H1 (cell line): ENCODE measurements at regions not wholly inside any gene's neighbourhood (a gene's known extent, or its start where the extent isn't known, plus 50 kb on each side); places are given as distances from the start of the nearest gene placed in this dataset.

ENCODE experiments used
- CTCF ChIA-PET: fragments of 300-600 bp; sonication (Branson Sonifier 250); formaldehyde crosslinking; loops from one replicate; lab custom pipeline; 2021; ENCODE audit not compliant: partially characterized antibody; lab: Charles Lee
- POLR2A ChIA-PET: fragments of 300-600 bp; sonication (Branson Sonifier 250); formaldehyde crosslinking; loops from one replicate; lab custom pipeline; 2021; ENCODE audit warnings: inconsistent platforms; ENCODE audit not compliant: partially characterized antibody; lab: Charles Lee
- DNase-seq, 2 experiments: peaks; one replicate each; pipeline versions ENCODE4 v3.0.0 to v3.0.0-alpha.2; 2010 to 2022; ENCODE audit warnings: low spot score in 2 of 2, low read depth in 1 of 2, mixed read lengths in 1 of 2
- FAIRE-seq: peaks from 2 replicates; lab custom pipeline; 2011; peaks lifted over from hg19 to GRCh38; lab: Jason Lieb, UNC
- H2AFZ ChIP-seq: 2 replicates; pipeline ENCODE4 v1.8.1; 2012; ENCODE audit warnings: low read length, inconsistent platforms
- H2AK5ac ChIP-seq: 2 replicates; pipeline ENCODE4 v1.6.1; 2013; ENCODE audit warnings: low read depth, low read length
- H2BK120ac ChIP-seq: replicated peaks from 2 replicates; pipeline ENCODE3; 2013; ENCODE audit warnings: low read depth, low read length, inconsistent platforms
- H2BK12ac ChIP-seq: 2 replicates; pipeline ENCODE4 v1.6.1; 2013; ENCODE audit warnings: low read depth, low read length
- H2BK15ac ChIP-seq: 2 replicates; pipeline ENCODE4 v1.6.1; 2013; ENCODE audit warnings: low read length
- H2BK20ac ChIP-seq: 2 replicates; pipeline ENCODE4 v1.6.1; 2013; ENCODE audit warnings: low read length
- H2BK5ac ChIP-seq: 2 replicates; pipeline ENCODE4 v1.6.1; 2013; ENCODE audit warnings: low read depth, low read length
- H3K14ac ChIP-seq: 2 replicates; pipeline ENCODE4 v1.6.1; 2013; ENCODE audit warnings: inconsistent platforms; ENCODE audit not compliant: insufficient read length
- H3K18ac ChIP-seq: 2 replicates; pipeline ENCODE4 v1.6.1; 2013; ENCODE audit warnings: low read length; ENCODE audit errors: extremely low read depth
- H3K23ac ChIP-seq: 2 replicates; pipeline ENCODE4 v1.6.1; 2013; ENCODE audit warnings: inconsistent platforms; ENCODE audit not compliant: insufficient read length
- H3K23me2 ChIP-seq: 2 replicates; pipeline ENCODE4 v1.6.1; 2013; ENCODE audit warnings: low read depth, low read length
- H3K27ac ChIP-seq: 2 replicates; pipeline ENCODE4 v1.6.1; 2011; ENCODE audit warnings: low read depth, low read length, inconsistent platforms
- H3K27me3 ChIP-seq, 4 experiments: replicated peaks in 1 of 4; 1 replicate in 1 of 4; 2 replicates in 3 of 4; pipeline versions ENCODE4 v1.6.1 to v1.8.1; 2011 to 2013; ENCODE audit warnings: low read length in 3 of 4, mild to moderate bottlenecking in 3 of 4, inconsistent platforms in 2 of 4, mixed read lengths in 2 of 4, moderate library complexity in 1 of 4; ENCODE audit not compliant: control insufficient read depth in 3 of 4, insufficient read depth in 3 of 4; ENCODE audit errors: extremely low read depth in 1 of 4
- H3K36me3 ChIP-seq, 4 experiments: 2 replicates each; pipeline versions ENCODE4 v1.6.1 to v1.8.1; 2011 to 2013; ENCODE audit warnings: mild to moderate bottlenecking in 4 of 4, low read length in 3 of 4, moderate library complexity in 2 of 4, control low read depth in 1 of 4, inconsistent platforms in 1 of 4; ENCODE audit not compliant: insufficient read depth in 4 of 4, control insufficient read depth in 2 of 4
- H3K4ac ChIP-seq: replicated peaks from 2 replicates; pipeline ENCODE3; 2013; ENCODE audit warnings: low read length, low read depth, mixed read lengths, inconsistent platforms; ENCODE audit not compliant: insufficient read length
- H3K4me1 ChIP-seq, 4 experiments: replicated peaks in 1 of 4; 1 replicate in 1 of 4; 2 replicates in 3 of 4; pipeline versions ENCODE4 v1.6.1 to v1.8.1; 2011 to 2013; ENCODE audit warnings: low read length in 3 of 4, inconsistent platforms in 2 of 4, mixed read lengths in 1 of 4; ENCODE audit not compliant: insufficient read depth in 4 of 4, control insufficient read depth in 3 of 4
- H3K4me2 ChIP-seq, 2 experiments: 2 replicates each; pipeline versions ENCODE4 v1.6.1 to v1.8.1; 2011 to 2013; ENCODE audit warnings: low read depth in 2 of 2, low read length in 2 of 2, control low read depth in 1 of 2, inconsistent platforms in 1 of 2, mild to moderate bottlenecking in 1 of 2; ENCODE audit not compliant: insufficient read depth in 1 of 2
- H3K4me3 ChIP-seq, 4 experiments: fragments of 200-600, 300-600 bp in 1 of 4; sonication (generic), shearing (Covaris generic), sonication (Bioruptor Twin) in 1 of 4; 2 replicates each; pipeline versions ENCODE4 v1.5.1 to v1.8.1; 2011 to 2016; ENCODE audit warnings: low read length in 4 of 4, low read depth in 3 of 4, control low read depth in 2 of 4, inconsistent platforms in 2 of 4, mild to moderate bottlenecking in 2 of 4, mixed read lengths in 1 of 4, moderate library complexity in 1 of 4; ENCODE audit not compliant: insufficient read depth in 2 of 4; ENCODE audit errors: extremely low read depth in 1 of 4
- H3K56ac ChIP-seq: replicated peaks from 2 replicates; pipeline ENCODE3; 2013; ENCODE audit warnings: low read depth, mild to moderate bottlenecking, mixed read lengths, low read length, inconsistent platforms; ENCODE audit not compliant: insufficient read length
- H3K79me1 ChIP-seq: 2 replicates; pipeline ENCODE4 v1.6.1; 2013; ENCODE audit warnings: low read depth, low read length, control low read depth
- H3K79me2 ChIP-seq, 2 experiments: 2 replicates each; pipeline versions ENCODE4 v1.6.1 to v1.8.1; 2012 to 2013; ENCODE audit warnings: low read length in 2 of 2, mild to moderate bottlenecking in 2 of 2, inconsistent platforms in 1 of 2; ENCODE audit not compliant: insufficient read depth in 2 of 2, control insufficient read depth in 1 of 2
- H3K9ac ChIP-seq, 4 experiments: replicated peaks in 1 of 4; 1 replicate in 1 of 4; 2 replicates in 3 of 4; pipeline versions ENCODE4 v1.6.1 to v1.8.1; 2011 to 2013; ENCODE audit warnings: low read depth in 3 of 4, low read length in 3 of 4, control low read depth in 2 of 4, mild to moderate bottlenecking in 2 of 4, moderate library complexity in 2 of 4, inconsistent platforms in 1 of 4; ENCODE audit errors: extremely low read depth in 1 of 4
- H3K9me3 ChIP-seq, 2 experiments: 2 replicates each; pipeline versions ENCODE4 v1.6.1 to v1.8.1; 2012 to 2013; ENCODE audit warnings: mild to moderate bottlenecking in 2 of 2, moderate library complexity in 2 of 2, control low read depth in 1 of 2, inconsistent platforms in 1 of 2, low read depth in 1 of 2, low read length in 1 of 2, mixed read lengths in 1 of 2; ENCODE audit not compliant: insufficient read depth in 2 of 2
- H4K20me1 ChIP-seq, 2 experiments: replicated peaks in 1 of 2; 2 replicates each; pipeline versions ENCODE3 to v1.8.1; 2011 to 2013; ENCODE audit warnings: inconsistent platforms in 2 of 2, low read length in 2 of 2, mild to moderate bottlenecking in 1 of 2; ENCODE audit not compliant: insufficient read depth in 2 of 2, control insufficient read depth in 1 of 2
- H4K5ac ChIP-seq: 2 replicates; pipeline ENCODE4 v1.6.1; 2013; ENCODE audit warnings: low read length, low read depth, mixed read lengths, inconsistent platforms; ENCODE audit not compliant: insufficient read length
- H4K8ac ChIP-seq: 2 replicates; pipeline ENCODE4 v1.8.0; 2013; ENCODE audit warnings: mild to moderate bottlenecking, moderate library complexity, low read length, inconsistent platforms; ENCODE audit not compliant: insufficient read depth; ENCODE audit errors: extremely low read depth
- H4K91ac ChIP-seq: replicated peaks from 2 replicates; pipeline ENCODE3; 2013; ENCODE audit warnings: low read length, mixed read lengths, inconsistent platforms; ENCODE audit not compliant: insufficient read length
- CHD1 ChIP-seq: IDR thresholded peaks from 2 replicates; pipeline ENCODE4 v1.6.1; 2012; ENCODE audit warnings: low read depth, low read length, improper control_type of control experiment
- CREB1 ChIP-seq: IDR thresholded peaks from 2 replicates; pipeline ENCODE4 v1.6.1; 2012; ENCODE audit warnings: inconsistent platforms
- CTBP2 ChIP-seq: IDR thresholded peaks from 2 replicates; pipeline ENCODE4 v1.7.0; 2011; ENCODE audit warnings: borderline replicate concordance, mild to moderate bottlenecking, moderate library complexity, mixed read lengths, low read length; ENCODE audit not compliant: insufficient read depth, insufficient read length
- CTCF ChIP-seq, 3 experiments: IDR thresholded peaks; 1 replicate in 2 of 3; 2 replicates in 1 of 3; pipeline versions ENCODE4 v1.5.1 to v1.6.1; 2011; ENCODE audit warnings: low read length in 3 of 3, mild to moderate bottlenecking in 3 of 3, inconsistent platforms in 2 of 3, low read depth in 1 of 3, moderate library complexity in 1 of 3; ENCODE audit not compliant: insufficient read depth in 1 of 3; ENCODE audit errors: control extremely low read depth in 1 of 3
- E2F6 ChIP-seq: IDR thresholded peaks from 2 replicates; pipeline ENCODE4 v1.6.1; 2012; ENCODE audit warnings: inconsistent platforms
- GABPA ChIP-seq: IDR thresholded peaks from 2 replicates; pipeline ENCODE4 v1.6.1; 2011; ENCODE audit warnings: mild to moderate bottlenecking, low read length, moderate library complexity, borderline replicate concordance; ENCODE audit not compliant: insufficient read depth
- HDAC2 ChIP-seq, 2 experiments: fragments of 300-600 bp in 1 of 2; sonication (generic) in 1 of 2; IDR thresholded peaks; 2 replicates each; pipeline ENCODE4 v1.6.1; 2011 to 2012; ENCODE audit warnings: low read depth in 2 of 2, low read length in 2 of 2, mild to moderate bottlenecking in 2 of 2, moderate library complexity in 2 of 2, borderline replicate concordance in 1 of 2, inconsistent platforms in 1 of 2
- POU5F1 ChIP-seq: IDR thresholded peaks from 2 replicates; pipeline ENCODE4 v1.6.1; 2011; ENCODE audit warnings: low read depth, mild to moderate bottlenecking, low read length, moderate library complexity
- RFX5 ChIP-seq: IDR thresholded peaks from 2 replicates; pipeline ENCODE4 v1.6.1; 2011; ENCODE audit warnings: low read depth, low read length, improper control_type of control experiment, borderline replicate concordance
- SAP30 ChIP-seq: fragments of 300-600 bp; sonication (generic); IDR thresholded peaks from 2 replicates; pipeline ENCODE4 v1.7.1; 2012; ENCODE audit warnings: low read length, moderate library complexity, mild to moderate bottlenecking, inconsistent platforms; ENCODE audit not compliant: insufficient read depth, insufficient replicate concordance
- TBP ChIP-seq: IDR thresholded peaks from 2 replicates; pipeline ENCODE4 v1.6.1; 2011; ENCODE audit warnings: low read depth, low read length, improper control_type of control experiment
- WGBS, 2 experiments: shearing (Covaris generic) in 1 of 2; methylation state at CpG; one replicate each; pipeline versions ENCODE4 v1.1.6 to v1.1.7; 2013 to 2015; ENCODE audit warnings: low lambda C conversion rate in 2 of 2, mixed read lengths in 2 of 2, inconsistent platforms in 1 of 2, low coverage in 1 of 2, missing lambda C conversion rate in 1 of 2; ENCODE audit not compliant: insufficient replicate concordance in 2 of 2, insufficient coverage in 1 of 2, insufficient read length in 1 of 2; ENCODE audit errors: extremely low coverage in 1 of 2, missing lambda C conversion rate in 1 of 2; 5-methylcytosine and 5-hydroxymethylcytosine counted together

GRCh38 chr5:26610577-26610976 is 427.8 kb downstream of the CDH9 start:
- Histone ChIP-seq H3K27ac (no peak overlapping the region), H3K79me1 (no peaks in the 10 kb centered on the region)
- 80% methylated on average over 1 of the region's 1 CpG; no CpG with 5 or more reads in 1 of the 2 experiments for WGBS, 2 experiments
- TF ChIP-seq CTBP2 (no peak), RFX5 (no peak), SAP30 (no peak), TBP (no peak), HDAC2 (IDR thresholded peaks at IDR 0.05; ENCODE audit: borderline replicate concordance in 1 of 2, low read depth in 2 of 2, low read length in 2 of 2) (no peak), CTCF (IDR thresholded peaks at IDR 0.05; ENCODE audit: control extremely low read depth in 1 of 3, insufficient read depth in 1 of 3, low read depth in 1 of 3, low read length in 3 of 3) (no peak), POU5F1 (no peak), E2F6 (no peak), CREB1 (no peak), GABPA (no peak), CHD1 (no peak)

More at GRCh38 chr5:26610577-26610976, 427.8 kb downstream of the CDH9 start:
- H2BK20ac ChIP-seq = no peak overlapping the region
- H3K9ac ChIP-seq = no peak overlapping the region
- no peaks in the 10 kb centered on the region for H3K9me3 ChIP-seq
- no peak overlapping the region for H3K23ac ChIP-seq
- no peak overlapping the region for H2BK15ac ChIP-seq
- H3K4ac ChIP-seq = no peak overlapping the region
- DNase-seq (no peak), FAIRE-seq (no peak)
- no peak overlapping the region for H2BK12ac ChIP-seq
- H3K4me2 ChIP-seq = no peak overlapping the region
- H2AFZ ChIP-seq = no peak overlapping the region
- no peak overlapping the region for H2BK5ac ChIP-seq
- H3K36me3 ChIP-seq = no peaks in the 10 kb centered on the region
- ChIA-PET CTCF (no interaction called here), POLR2A (no interaction called here)
- no peak overlapping the region for H3K4me3 ChIP-seq
- H4K91ac ChIP-seq = no peak overlapping the region
- H4K20me1 ChIP-seq = no peaks in the 10 kb centered on the region
- no peak overlapping the region for H3K56ac ChIP-seq
- H3K14ac ChIP-seq = no peak overlapping the region
- H3K18ac ChIP-seq = no peak overlapping the region
- no peaks in the 10 kb centered on the region for H3K27me3 ChIP-seq
- no peak overlapping the region for H4K8ac ChIP-seq
- no peak overlapping the region for H4K5ac ChIP-seq
- no peaks in the 10 kb centered on the region for H3K23me2 ChIP-seq
- H3K4me1 ChIP-seq = no peaks in the 10 kb centered on the region
- no peak overlapping the region for H2AK5ac ChIP-seq
- H3K79me2 ChIP-seq = no peaks in the 10 kb centered on the region
- H2BK120ac ChIP-seq = no peak overlapping the region
